Upper lobe of left lung (tissue), 4 donors: ENCODE measurements at regions not wholly inside any gene's neighbourhood (a gene's known extent, or its start where the extent isn't known, plus 50 kb on each side); places are given as distances from the start of the nearest gene placed in this dataset.

Experiments used
- CTCF ChIP-seq, 6 experiments: fragments of 450-650 bp in 4 of 6; fragments of 200-600 bp in 2 of 6; sonication (generic) in 2 of 6; IDR thresholded peaks; one replicate each; pipeline ENCODE4 v1.5.1; 2016 to 2019; ENCODE audit warnings: antibody characterized with exemption in 6 of 6
- EP300 ChIP-seq, 4 donors: sonication (generic); formaldehyde crosslinking; IDR thresholded peaks; one replicate each; pipeline ENCODE4 v1.5.1; 2017; ENCODE audit warnings: antibody characterized with exemption in 4 of 4, control low read depth in 2 of 4
- POLR2A ChIP-seq, 4 donors: fragments of 450-650 bp; IDR thresholded peaks; one replicate each; pipeline ENCODE4 v1.5.1; 2016 to 2017; ENCODE audit warnings: antibody characterized with exemption in 4 of 4, mild to moderate bottlenecking in 2 of 4

DNA sequence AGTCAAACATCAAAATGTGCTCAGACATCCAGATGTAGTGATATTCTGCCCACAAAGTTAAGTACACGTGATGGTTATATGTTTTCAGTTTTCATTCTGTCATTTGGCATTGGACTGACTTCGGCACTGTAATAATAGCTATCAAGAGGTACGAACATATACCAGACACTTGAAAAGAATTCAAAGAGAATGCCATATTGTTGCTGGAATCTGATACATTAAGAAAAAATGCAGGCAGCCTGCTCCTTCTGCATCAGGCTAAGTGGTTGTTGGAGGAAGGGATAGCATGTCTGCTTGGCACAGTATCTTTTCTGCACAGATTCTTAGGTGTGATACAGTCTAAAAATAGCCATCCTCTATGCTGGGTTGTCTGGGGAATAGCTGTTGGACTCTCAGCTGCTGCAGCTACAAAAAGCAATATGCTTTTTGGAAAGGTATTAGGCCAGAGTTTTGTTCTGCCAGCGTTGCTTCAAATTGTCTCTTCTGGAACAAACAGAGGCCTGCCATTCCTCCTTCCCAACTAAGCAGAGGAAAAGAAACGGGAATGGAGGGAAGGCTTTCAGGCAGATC is 892.6 kb downstream of the TBC1D22A start:
- TF ChIP-seq CTCF (IDR thresholded peaks at IDR 0.05) (no peak), POLR2A (IDR thresholded peaks at IDR 0.05) (no peak), EP300 (IDR thresholded peaks at IDR 0.05) (no peak)
